OCI-LY7 (cell line): ENCODE measurements at regions not wholly inside any gene's neighbourhood (a gene's known extent, or its start where the extent isn't known, plus 50 kb on each side); places are given as distances from the start of the nearest gene placed in this dataset.

ENCODE experiments used
- CTCF ChIP-seq: fragments of 200-600 bp; sonication (generic); conservative IDR thresholded peaks from 2 replicates; pipeline ENCODE4 v1.5.1; 2014; ENCODE audit warnings: mild to moderate bottlenecking, antibody characterized with exemption, low read length, moderate library complexity, mixed read lengths
- EZH2phosphoT487 ChIP-seq: fragments of 200-600 bp; sonication (generic); IDR thresholded peaks from 2 replicates; pipeline ENCODE4 v1.6.1; 2018; ENCODE audit warnings: low read depth, borderline replicate concordance, mild to moderate bottlenecking, mixed run types, antibody characterized with exemption, low read length, moderate library complexity, mixed read lengths

DNA sequence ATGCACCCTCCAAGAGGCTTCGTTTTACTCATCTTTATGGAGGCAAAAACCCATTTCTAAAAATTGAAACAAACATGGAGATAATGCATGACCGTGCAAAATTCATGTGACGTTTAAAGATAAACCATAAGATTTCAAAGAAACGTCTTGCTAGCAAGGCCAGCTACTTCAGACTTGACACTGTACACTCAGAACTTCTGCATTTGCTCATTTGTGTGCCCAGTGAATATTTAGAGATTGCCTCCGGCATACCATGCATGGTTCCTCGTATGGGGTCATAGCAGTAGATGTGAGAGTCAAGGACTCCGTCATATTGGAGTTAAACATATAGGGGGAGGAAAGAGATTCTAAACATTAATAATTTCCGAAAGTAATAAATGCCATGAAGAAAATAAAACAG is 78.6 kb upstream of the NEURL1B start:
- TF ChIP-seq CTCF (no peak), EZH2phosphoT487 (no peak)
